Adrenal gland (tissue), 5 donors: ENCODE measurements at regions not wholly inside any gene's neighbourhood (a gene's known extent, or its start where the extent isn't known, plus 50 kb on each side); places are given as distances from the start of the nearest gene placed in this dataset.

ENCODE experiments used
- CTCF ChIP-seq, 6 experiments: fragments of 450-650 bp in 4 of 6; fragments of 200-600 bp in 2 of 6; sonication (generic) in 1 of 6; IDR thresholded peaks; 1 replicate in 5 of 6; 2 replicates in 1 of 6; pipeline versions ENCODE4 v1.5.1 to v1.8.0; 2016 to 2021; ENCODE audit warnings: antibody characterized with exemption in 6 of 6, mild to moderate bottlenecking in 2 of 6, moderate library complexity in 1 of 6
- POLR2A ChIP-seq, 2 donors: fragments of 450-650 bp; IDR thresholded peaks; one replicate each; pipeline ENCODE4 v1.6.1; 2017; ENCODE audit warnings: antibody characterized with exemption in 2 of 2, mild to moderate bottlenecking in 2 of 2, moderate library complexity in 1 of 2
- donor health status: DM: no; HTN: no; CAD: no.

GRCh38 chr10:31687663-31688482, 240.8 kb downstream of the ARHGAP12 start:
- TF ChIP-seq CTCF (IDR thresholded peaks at IDR 0.05): no peak
- TF ChIP-seq POLR2A (IDR thresholded peaks at IDR 0.05): no peak
